SH-SY5Y (cell line): ENCODE measurements at regions not wholly inside any gene's neighbourhood (a gene's known extent, or its start where the extent isn't known, plus 50 kb on each side); places are given as distances from the start of the nearest gene placed in this dataset.

Experiments
- GATA2 ChIP-seq: IDR thresholded peaks from 2 replicates; pipeline ENCODE4 v1.6.1; 2011; ENCODE audit warnings: mild to moderate bottlenecking, low read depth, low read length
- GATA3 ChIP-seq: IDR thresholded peaks from 2 replicates; pipeline ENCODE4 v1.6.1; 2011; ENCODE audit warnings: low read depth, mild to moderate bottlenecking, low read length, moderate library complexity

DNA sequence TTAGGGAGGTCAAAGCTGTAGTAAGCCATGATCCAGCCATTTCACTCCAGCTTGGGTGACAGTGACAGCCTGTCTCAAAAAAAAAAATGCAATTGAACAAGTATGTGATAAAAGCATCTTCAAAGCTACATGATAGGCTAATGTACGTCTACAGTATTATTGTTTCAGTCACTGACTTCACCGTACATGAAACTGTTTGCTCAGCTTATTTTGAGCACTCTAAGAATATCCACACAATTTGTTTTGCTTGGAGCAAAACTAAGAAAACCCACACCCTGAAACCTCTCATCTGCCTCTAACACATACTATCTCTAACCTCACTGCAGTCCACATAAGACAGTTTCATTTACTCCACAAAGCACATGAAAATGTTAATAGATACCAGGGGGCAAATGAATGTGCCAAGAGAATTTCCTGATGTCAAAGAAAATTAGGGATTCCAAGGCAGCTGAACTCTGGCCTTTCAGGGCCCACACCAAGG, 60.7 kb downstream of the KCNA4 start:
- no peak for TF ChIP-seq GATA2
- TF ChIP-seq GATA3: no peak
